Erythroblast (primary cell): ENCODE measurements at regions not wholly inside any gene's neighbourhood (a gene's known extent, or its start where the extent isn't known, plus 50 kb on each side); places are given as distances from the start of the nearest gene placed in this dataset.

Source experiments
- DNase-seq, 2 experiments: peaks; one replicate each; lab custom pipeline; 2025; lab: John Stamatoyannopoulos, UW
- GATA1 ChIP-seq: IDR thresholded peaks from 2 replicates; pipeline ENCODE4 v1.6.1; 2011; ENCODE audit warnings: low read depth, mild to moderate bottlenecking, control low read depth, low read length, moderate library complexity
- POLR2A ChIP-seq: IDR thresholded peaks from 2 replicates; pipeline ENCODE4 v1.6.1; 2011; ENCODE audit warnings: mild to moderate bottlenecking, low read length

DNA sequence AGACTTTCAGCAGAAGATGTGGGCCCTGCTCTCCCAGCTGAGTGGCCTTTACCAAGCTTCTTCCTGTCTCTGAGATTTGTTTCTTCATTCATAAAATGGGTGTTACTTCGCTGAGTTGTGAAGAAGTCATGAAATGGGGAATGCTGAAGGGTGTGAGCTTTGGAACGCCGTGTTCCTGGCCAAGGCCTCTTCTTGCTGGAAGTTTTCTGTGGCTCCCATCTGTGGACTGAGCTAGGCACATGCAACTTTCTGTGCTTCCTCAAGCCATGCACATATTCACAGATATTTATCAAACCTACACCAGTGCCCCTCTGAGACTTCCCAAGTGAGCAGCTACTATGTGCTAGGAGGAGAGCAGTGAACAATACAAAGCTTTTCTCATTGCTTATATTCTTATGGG is 106.3 kb upstream of the JUN start:
- TF ChIP-seq GATA1 (no peak), POLR2A (no peak)
- no peak for DNase-seq

DNA sequence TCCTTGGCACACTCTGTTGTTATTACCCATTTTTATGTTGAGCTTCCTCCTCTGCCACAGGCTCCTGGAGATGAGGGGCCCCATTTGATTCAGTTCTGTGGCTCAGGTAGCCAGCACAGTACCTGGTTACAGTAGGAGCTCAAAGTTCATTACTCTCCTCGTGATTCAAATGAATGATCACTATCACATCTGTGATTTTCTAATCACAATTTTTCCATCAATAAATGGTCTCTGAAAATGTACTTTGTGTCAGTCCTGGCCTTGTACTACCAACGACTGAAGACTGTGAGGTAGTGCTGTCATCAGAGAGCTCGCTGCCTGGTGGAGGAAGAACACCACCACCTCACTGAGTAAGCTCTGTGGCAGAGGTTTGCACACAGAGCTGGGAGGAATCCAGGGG is 106.8 kb upstream of the JUN start:
- TF ChIP-seq GATA1 (no peak), POLR2A (no peak)
- DNase-seq, result no peak

DNA sequence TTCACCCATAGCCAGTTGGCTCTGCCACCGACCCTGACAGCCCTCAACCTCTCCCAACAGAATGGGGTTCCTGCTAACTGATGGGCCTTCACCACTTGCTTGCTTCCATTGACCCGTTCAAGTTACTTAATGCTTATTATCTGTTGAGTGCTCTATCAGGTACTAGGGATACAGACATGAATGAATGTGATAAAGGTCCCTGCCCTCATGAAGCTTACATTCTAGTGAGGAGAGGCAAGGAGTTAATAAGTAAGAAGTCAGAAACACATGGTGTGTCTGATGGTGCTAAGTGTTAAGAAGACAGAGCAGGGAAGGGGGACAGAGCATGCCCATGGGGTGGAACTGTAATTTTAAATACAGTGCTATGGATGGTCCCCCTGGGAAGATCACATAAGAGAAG is 107.5 kb upstream of the JUN start:
- TF ChIP-seq POLR2A (no peak), GATA1 (no peak)
- DNase-seq, result no peak

DNA sequence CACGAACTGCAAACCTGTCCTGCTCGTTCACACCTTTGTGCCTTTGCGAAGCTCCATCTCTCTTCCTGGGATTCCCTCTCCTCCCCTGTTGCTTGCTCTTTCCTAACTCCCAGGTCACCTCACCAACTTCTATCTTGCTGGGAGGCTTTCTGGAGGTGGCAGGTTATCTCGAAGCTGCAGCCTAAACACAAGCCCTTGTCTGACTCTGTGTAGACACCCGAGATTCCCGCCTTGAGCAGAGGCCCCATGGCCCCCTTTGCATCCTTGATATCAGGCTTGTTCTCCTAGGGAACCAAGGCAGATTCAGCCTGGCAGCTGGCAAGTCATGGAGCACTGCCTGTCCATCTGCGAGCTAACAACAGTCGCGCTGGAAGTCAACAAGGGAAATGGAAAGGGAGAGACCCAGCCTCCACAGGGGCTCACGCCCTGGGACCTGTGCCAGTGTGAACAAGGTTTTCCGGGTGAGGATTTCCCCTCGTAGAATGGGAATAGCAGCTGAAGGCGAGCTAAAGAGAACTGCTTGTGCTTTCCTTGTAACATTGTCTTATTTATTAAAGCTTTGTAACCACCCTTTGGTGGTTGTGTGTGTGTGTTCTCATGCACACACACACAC is 109.5 kb upstream of the JUN start:
- peak in 1 of 2 experiments; percentile 10 for DNase-seq
- no peak for TF ChIP-seq GATA1
- no peak for TF ChIP-seq POLR2A

DNA sequence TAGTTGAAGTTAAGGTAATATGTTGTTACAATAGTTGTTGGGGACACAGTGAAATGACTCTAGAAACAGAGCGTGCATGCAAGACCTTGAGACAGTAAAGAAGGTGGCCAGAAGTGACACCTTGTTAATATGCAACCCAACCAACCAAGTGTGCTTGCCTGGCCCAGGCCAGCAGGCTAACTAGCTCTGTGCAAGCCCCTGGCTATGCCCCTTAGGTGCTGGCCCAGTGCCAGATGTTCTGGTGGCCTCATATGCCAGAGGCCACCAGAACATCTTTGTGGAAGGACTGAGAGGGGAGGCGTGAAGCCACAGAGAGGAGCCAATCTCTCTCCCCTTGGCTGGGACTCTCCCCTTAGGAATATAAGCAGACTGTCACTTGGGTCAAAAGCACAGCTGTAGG is 111.2 kb upstream of the JUN start:
- peak; percentile 16 to 18 for DNase-seq
- no peak for TF ChIP-seq GATA1
- TF ChIP-seq POLR2A, result no peak

DNA sequence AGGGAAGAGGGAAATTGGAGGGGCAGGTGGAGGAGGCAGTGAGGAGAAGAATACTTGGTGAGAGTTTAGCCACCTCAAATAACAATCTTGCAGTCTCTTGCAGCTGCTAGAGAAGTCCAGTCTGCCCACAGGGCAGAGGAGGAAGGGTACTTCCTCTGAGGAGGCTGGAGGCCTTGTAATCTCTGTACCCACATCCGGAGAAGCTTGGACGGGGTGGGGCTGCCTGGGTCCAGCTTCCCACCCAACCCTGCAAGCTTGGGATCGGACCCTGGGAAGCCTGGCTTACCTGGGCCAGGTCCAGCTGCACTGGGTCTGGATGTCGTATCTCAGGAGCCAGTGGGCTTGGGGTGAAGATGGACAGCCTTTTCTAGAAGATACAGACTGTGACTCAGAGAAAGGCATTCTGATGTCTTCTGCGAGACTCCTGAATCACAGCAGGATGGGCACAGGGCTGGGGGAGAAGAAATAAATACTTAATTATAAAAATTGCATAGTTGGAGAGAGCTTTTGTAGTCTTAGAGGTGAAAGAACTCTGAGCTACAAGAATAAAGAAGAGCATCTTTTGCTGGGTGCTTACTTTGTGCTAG is 111.8 kb upstream of the JUN start:
- TF ChIP-seq POLR2A, result no peak
- TF ChIP-seq GATA1, result no peak
- peak; percentile 8 to 24 for DNase-seq

DNA sequence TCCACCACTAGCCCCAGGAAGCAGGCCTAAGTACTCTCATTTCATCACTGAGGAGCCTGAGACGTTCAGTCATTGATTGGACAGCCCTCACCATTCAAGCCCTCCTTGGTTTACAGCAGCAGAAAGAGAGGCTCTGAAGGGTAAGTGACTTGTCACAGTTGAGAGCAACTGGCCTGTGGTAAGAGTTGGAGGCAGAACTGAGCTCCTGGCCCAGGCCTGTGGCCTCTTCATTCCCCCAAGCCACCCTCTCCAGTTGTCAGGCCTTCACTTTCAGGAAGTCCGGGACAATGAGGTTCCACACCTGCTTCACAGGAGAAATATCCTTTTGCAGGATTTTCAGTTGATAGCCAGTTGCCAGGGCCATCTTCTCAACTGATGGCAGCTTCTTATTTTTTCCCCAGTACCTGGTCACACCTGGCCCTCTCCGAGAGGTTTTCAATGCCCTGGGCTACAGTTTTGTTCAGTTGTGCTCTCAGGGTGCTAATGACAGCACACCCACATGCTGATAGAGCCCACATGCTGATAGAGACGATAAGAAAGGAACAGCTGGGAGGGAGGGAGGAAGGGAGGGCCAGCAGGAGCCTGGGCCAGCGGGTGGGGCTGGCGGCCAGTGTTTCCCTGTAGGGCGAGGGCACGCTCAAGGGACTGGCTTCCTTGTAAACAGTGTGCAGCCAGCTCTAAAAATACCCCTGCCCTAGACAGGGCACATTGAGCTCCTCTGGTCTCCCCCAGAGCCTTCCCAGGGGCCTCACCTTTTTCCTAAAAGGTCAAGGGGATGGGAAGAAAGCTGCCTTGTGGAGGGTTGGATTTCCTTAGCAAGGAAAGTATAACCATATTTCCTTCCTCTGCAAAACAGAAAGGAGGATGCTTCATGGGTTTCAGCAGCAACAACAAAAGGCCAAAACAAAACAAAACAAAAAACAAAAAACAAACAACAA is 112.7 kb upstream of the JUN start:
- no peak for TF ChIP-seq POLR2A
- DNase-seq, result peak; percentile 72 to 86

DNA sequence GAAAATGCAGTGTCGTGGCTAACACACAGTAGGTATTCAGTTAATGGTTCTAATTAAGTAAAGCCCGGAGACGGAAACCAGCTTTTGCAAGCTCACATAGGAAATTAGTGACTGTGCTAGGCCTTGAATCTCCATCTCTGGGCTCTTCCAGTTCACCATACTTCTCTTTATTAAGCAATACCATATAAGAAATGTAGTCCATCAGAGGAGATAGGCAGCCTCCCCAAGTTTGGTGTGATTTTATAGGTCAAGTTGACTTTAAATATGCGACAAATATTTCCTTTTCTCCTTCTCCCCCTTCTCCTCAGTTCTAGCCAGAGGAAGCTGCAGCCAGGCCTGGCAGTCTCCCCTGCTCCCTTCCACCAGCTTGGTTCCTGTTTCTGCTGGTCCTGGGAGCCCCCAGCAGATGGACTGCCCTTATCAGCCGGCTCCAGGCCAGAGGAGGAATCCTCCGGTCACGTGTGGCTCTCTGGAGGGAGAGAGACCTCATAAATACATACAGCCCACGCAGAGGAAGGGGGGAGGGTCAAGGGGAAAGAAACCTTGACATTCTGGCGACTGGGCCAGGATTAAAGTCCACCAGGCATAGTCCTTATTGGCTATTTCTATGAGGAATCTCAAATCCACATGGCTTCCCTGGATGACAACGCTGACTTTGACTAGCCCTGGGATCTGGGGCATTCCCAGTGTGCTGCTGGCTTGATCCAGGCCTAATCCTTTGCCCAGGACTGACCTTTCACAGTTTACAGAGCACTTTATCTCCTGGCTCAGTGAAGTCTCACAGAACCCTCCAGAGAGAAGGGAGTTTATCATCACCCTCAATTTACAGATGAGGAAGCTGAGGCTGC is 115.1 kb upstream of the JUN start:
- TF ChIP-seq GATA1 (peak; percentile 68), POLR2A (no peak)
- DNase-seq, result peak; percentile 88 to 95

DNA sequence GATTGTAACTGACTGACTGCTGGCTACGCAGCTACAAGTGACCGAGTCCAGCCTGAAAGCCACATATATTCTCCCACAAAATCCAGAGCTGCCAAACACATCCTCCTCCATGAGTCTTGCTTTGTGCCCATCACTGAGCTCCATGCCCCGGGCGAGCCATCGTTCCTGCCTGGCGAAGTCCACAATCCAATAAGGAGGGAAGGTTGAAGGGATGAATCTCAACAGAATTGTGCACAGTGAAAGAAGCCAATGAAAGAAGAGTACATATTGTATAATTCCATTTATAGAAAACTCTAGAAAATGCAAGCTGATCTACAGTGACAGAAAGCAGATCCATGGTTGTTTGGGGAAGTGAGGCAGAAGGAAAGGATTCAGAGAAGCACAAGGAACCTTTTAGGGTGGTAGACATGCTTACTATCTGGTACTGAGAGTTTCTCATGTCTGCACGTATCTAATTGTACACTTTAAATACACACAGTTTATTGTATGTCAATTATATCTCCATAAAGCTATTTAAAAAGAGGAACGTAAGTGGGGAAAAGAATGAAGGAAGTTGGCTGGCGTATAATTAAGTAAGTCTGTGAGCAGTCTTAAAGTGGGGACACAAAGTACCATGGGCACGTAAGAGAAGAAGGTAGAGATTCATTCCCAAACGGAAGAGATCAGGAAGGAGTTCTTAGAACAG is 115.9 kb upstream of the JUN start:
- DNase-seq, result peak in 1 of 2 experiments; percentile 24
- no peak for TF ChIP-seq GATA1
- no peak for TF ChIP-seq POLR2A

DNA sequence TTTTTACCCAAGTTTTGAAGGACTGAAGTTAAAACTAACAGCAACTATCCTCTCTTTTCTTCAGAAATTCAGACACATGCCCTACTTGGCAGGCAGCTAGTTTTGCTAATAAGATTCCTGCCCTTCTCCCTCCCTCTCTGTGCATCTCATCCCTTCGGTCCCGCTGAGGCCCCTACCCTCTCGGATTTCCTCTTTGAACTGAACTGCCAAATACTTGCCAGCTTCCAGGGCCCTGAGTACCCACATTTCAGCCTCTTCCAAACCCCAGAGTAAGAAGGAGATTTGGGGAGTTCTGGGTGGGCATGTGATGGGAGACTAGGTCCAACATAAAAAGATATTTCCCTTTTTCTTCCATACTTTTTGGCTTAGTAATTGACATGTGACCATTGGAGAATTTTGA is 116.5 kb upstream of the JUN start:
- TF ChIP-seq GATA1, result no peak
- no peak for TF ChIP-seq POLR2A
- DNase-seq, result no peak

DNA sequence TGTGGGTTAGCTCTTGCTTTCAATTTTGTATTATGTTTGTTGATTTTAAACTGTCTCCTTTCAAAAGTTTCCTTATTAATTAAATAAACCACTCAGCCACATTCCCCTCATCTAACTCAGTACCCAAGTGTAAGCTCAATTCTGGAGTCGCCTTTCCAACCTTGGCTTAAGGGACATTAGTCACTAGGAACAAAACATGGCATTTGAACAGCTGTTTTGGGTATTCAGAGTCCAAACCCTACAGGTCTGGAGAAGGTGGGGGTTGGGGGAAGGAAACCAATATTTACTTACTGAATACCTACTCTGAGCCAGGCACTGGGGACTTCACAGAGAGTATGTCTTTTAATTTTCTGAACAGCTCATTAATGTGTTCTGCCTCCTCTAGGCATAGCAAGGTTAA is 117.2 kb upstream of the JUN start:
- no peak for DNase-seq

DNA sequence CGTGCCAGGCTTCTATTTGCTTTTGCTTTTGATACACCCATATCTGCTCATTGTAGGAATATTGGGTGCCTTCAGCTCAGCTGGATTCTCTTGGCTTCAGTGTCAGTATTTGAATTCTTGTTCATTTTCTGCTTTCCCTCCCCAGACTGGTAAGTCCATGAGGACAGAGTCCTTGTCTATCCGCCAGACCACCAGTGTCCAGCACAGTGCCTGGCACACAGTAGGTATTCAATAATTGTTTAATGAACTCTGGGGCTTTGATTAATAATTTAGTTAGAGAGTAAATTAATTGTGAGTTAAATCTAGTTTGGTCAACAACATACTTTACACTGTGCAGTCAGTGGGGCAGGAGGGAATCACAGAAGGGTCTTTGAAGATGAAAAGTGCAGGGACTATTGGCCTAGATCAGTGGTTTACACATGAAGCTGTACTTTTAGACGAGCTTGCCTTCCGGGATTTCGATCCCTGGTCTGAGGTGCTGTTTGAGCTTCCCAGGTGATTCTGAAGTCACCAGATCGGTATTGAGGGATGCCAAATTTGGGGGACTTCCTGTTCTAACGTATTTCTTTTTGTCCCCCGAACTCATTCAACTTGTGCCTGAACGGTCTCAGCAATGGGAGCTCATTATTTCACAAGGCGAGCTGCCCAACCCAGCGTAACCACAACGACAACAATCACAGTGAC is 119.1 kb upstream of the JUN start:
- DNase-seq, result no peak
- no peak for TF ChIP-seq POLR2A
- TF ChIP-seq GATA1, result no peak

More for the DNA sequence above, 117.2 kb upstream of the JUN start:
- TF ChIP-seq GATA1, result no peak
- TF ChIP-seq POLR2A, result no peak
